Panc1 (cell line): ENCODE measurements at regions not wholly inside any gene's neighbourhood (a gene's known extent, or its start where the extent isn't known, plus 50 kb on each side); places are given as distances from the start of the nearest gene placed in this dataset.

Experiments used
- CTCF ChIP-seq: fragments of 450-650 bp; IDR thresholded peaks from 2 replicates; pipeline ENCODE4 v1.5.1; 2017; ENCODE audit warnings: mild to moderate bottlenecking
- POLR2AphosphoS5 ChIP-seq: IDR thresholded peaks from 2 replicates; pipeline ENCODE4 v1.6.1; 2012; ENCODE audit warnings: mild to moderate bottlenecking, low read depth, low read length, moderate library complexity
- REST ChIP-seq, 2 experiments: IDR thresholded peaks; 2 replicates each; pipeline ENCODE4 v1.6.1; 2011 to 2012; ENCODE audit warnings: low read depth in 2 of 2, control low read depth in 1 of 2, low read length in 1 of 2, mild to moderate bottlenecking in 1 of 2, moderate library complexity in 1 of 2; ENCODE audit not compliant: insufficient read depth in 1 of 2
- SIN3A ChIP-seq: IDR thresholded peaks from 2 replicates; pipeline ENCODE4 v1.6.1; 2012; ENCODE audit warnings: low read depth, mild to moderate bottlenecking, low read length, moderate library complexity, borderline replicate concordance; ENCODE audit not compliant: insufficient read depth

- TF ChIP-seq CTCF (no peak), POLR2AphosphoS5 (no peak), SIN3A (no peak), REST (IDR thresholded peaks at IDR 0.05; ENCODE audit: insufficient read depth in 1 of 2, low read depth in 2 of 2, low read length in 1 of 2) (no peak)
These were observed 154.5 kb downstream of the QRSL1 start for GRCh38 chr6:106783640-106784566.
